ENCODE measurements at regions not wholly inside any gene's neighbourhood (a gene's known extent, or its start where the extent isn't known, plus 50 kb on each side); places are given as distances from the start of the nearest gene placed in this dataset.

DNA sequence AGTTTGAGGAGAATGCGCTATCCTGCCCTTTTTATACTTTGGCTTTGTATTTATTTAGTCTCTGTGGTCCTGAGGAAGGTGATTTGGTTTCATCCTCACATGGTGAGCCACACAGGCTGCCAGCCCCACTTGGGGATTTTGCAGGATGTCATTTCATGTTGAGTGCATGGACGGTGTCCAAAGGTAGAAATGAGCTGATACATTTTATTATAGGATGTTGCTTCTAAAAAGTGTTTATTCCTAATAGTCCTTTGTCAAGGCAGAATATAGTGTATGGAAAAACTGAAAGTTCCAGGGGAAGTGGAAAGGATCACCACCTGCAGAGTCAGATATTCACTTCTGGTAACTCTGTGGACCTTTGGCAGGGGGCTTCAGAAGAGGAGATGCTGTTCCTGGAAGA, 434.6 kb downstream of the CD109 start:
- Histone ChIP-seq H3K4me3 (ENCODE audit: low read depth, low read length, poor library complexity, severe bottlenecking) (no peak overlapping the region), H3K79me2 (ENCODE audit: insufficient read depth, low read depth, low read length) (no peaks in the 10 kb centered on the region), H4K20me1 (ENCODE audit: insufficient read depth, low read length) (no peaks in the 10 kb centered on the region), H3K4me2 (ENCODE audit: low read length) (no peak overlapping the region), H3K9me2 (ENCODE audit: insufficient read depth, low read length) (no peaks in the 10 kb centered on the region), H3K4me1 (ENCODE audit: insufficient read depth, low read length, poor library complexity, severe bottlenecking) (no peaks in the 10 kb centered on the region), H3K9me3 (ENCODE audit: low read length) (no peaks in the 10 kb centered on the region), H2AFZ (ENCODE audit: low read length) (no peak overlapping the region), H3K36me3 (ENCODE audit: insufficient read depth, low read length) (no peaks in the 10 kb centered on the region), H3K27ac (ENCODE audit: low read depth, low read length, poor library complexity, severe bottlenecking) (no peak overlapping the region)
- ChIA-PET POLR2A (no interaction called here), CTCF (ENCODE audit: unreplicated experiment) (no interaction called here)
- no peak for TF ChIP-seq EZH2phosphoT487 (IDR thresholded peaks at IDR 0.05; ENCODE audit: borderline replicate concordance, low read depth, low read length)
- TF ChIP-seq, protein P1, sequence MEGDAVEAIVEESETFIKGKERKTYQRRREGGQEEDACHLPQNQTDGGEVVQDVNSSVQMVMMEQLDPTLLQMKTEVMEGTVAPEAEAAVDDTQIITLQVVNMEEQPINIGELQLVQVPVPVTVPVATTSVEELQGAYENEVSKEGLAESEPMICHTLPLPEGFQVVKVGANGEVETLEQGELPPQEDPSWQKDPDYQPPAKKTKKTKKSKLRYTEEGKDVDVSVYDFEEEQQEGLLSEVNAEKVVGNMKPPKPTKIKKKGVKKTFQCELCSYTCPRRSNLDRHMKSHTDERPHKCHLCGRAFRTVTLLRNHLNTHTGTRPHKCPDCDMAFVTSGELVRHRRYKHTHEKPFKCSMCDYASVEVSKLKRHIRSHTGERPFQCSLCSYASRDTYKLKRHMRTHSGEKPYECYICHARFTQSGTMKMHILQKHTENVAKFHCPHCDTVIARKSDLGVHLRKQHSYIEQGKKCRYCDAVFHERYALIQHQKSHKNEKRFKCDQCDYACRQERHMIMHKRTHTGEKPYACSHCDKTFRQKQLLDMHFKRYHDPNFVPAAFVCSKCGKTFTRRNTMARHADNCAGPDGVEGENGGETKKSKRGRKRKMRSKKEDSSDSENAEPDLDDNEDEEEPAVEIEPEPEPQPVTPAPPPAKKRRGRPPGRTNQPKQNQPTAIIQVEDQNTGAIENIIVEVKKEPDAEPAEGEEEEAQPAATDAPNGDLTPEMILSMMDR (conservative IDR thresholded peaks at IDR 0.05; ENCODE audit: low read length), result no peak
- DNase-seq (ENCODE audit: low spot score), result no peak
- no TSS peak for BruUV-seq (replicated peaks)
- intact Hi-C loops (cut with micrococcal nuclease; ENCODE audit: unreplicated experiment), result no loop called here

DNA sequence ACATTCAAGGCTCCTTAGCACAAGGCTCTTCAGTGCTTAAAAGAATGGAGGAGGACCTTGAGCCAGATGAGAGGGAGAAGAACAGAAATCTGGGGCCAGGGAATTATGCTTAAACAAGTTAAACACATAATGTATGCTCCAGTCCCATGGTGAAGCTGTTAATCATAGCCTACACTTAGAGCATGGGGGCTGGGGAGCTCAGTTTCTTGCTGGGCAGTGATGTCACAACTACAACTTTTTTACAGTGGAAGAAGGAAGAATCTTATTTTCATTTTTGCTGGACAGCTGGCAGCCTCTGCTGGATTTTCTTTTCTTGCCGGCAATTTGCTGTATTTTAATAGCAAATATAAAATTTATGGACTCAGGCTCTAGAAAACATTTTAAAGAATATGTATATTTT, 432.5 kb downstream of the CD109 start:
- BruUV-seq (replicated peaks), result no TSS peak
- CTCF ChIA-PET (ENCODE audit: unreplicated experiment), result no interaction called here
- H4K20me1 ChIP-seq (ENCODE audit: insufficient read depth, low read length), result no peaks in the 10 kb centered on the region

DNA sequence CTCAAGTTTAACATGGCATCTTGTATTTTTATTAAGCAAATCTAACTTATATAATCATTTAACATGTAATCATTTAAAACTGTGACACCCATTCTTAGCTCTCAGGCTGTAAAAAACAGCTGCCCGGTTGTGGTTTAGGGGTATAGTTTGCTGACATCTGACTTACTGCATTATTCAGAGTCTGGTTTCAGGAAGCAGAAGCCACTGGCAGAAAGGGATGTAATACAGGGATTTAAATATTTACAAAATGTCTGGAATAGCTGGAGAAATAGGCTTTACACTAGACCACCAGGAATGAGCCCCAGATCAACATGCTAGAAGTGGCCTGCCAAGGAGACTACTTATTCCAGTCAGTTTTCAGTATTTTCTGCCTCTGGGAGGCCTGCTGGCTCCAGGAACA, 421.1 kb downstream of the CD109 start:
- intact Hi-C loops (cut with micrococcal nuclease; ENCODE audit: unreplicated experiment), result no loop called here
- CTCF ChIA-PET (ENCODE audit: unreplicated experiment), result no interaction called here
- POLR2A ChIA-PET, result no interaction called here

More for the DNA sequence above, 432.5 kb downstream of the CD109 start:
- intact Hi-C loops (cut with micrococcal nuclease; ENCODE audit: unreplicated experiment), result no loop called here
- Histone ChIP-seq H3K27ac (ENCODE audit: low read depth, low read length, poor library complexity, severe bottlenecking) (no peak overlapping the region), H2AFZ (ENCODE audit: low read length) (no peak overlapping the region), H3K4me1 (ENCODE audit: insufficient read depth, low read length, poor library complexity, severe bottlenecking) (no peaks in the 10 kb centered on the region), H3K36me3 (ENCODE audit: insufficient read depth, low read length) (no peaks in the 10 kb centered on the region), H3K9me2 (ENCODE audit: insufficient read depth, low read length) (no peaks in the 10 kb centered on the region), H3K4me2 (ENCODE audit: low read length) (no peak overlapping the region), H3K4me3 (ENCODE audit: low read depth, low read length, poor library complexity, severe bottlenecking) (no peak overlapping the region), H3K9me3 (ENCODE audit: low read length) (no peaks in the 10 kb centered on the region), H3K79me2 (ENCODE audit: insufficient read depth, low read depth, low read length) (no peaks in the 10 kb centered on the region)
- DNase-seq (ENCODE audit: low spot score), result no peak
- TF ChIP-seq, protein P1 (conservative IDR thresholded peaks at IDR 0.05; ENCODE audit: low read length), result no peak
- TF ChIP-seq EZH2phosphoT487 (IDR thresholded peaks at IDR 0.05; ENCODE audit: borderline replicate concordance, low read depth, low read length), result no peak
- POLR2A ChIA-PET, result no interaction called here

More for the DNA sequence above, 421.1 kb downstream of the CD109 start:
- Histone ChIP-seq H2AFZ (ENCODE audit: low read length) (no peak overlapping the region), H3K27ac (ENCODE audit: low read depth, low read length, poor library complexity, severe bottlenecking) (no peak overlapping the region), H3K4me3 (ENCODE audit: low read depth, low read length, poor library complexity, severe bottlenecking) (no peak overlapping the region), H3K4me1 (ENCODE audit: insufficient read depth, low read length, poor library complexity, severe bottlenecking) (no peaks in the 10 kb centered on the region), H3K36me3 (ENCODE audit: insufficient read depth, low read length) (no peaks in the 10 kb centered on the region), H3K9me2 (ENCODE audit: insufficient read depth, low read length) (no peaks in the 10 kb centered on the region), H3K4me2 (ENCODE audit: low read length) (no peak overlapping the region), H4K20me1 (ENCODE audit: insufficient read depth, low read length) (no peaks in the 10 kb centered on the region), H3K9me3 (ENCODE audit: low read length) (no peaks in the 10 kb centered on the region), H3K79me2 (ENCODE audit: insufficient read depth, low read depth, low read length) (no peaks in the 10 kb centered on the region)
- DNase-seq (ENCODE audit: low spot score), result no peak
- BruUV-seq (replicated peaks), result no TSS peak
- TF ChIP-seq, protein P1 (conservative IDR thresholded peaks at IDR 0.05; ENCODE audit: low read length), result no peak
- TF ChIP-seq EZH2phosphoT487 (IDR thresholded peaks at IDR 0.05; ENCODE audit: borderline replicate concordance, low read depth, low read length), result no peak
